ENCODE measurements at regions not wholly inside any gene's neighbourhood (a gene's known extent, or its start where the extent isn't known, plus 50 kb on each side); places are given as distances from the start of the nearest gene placed in this dataset.

- no peak for DNase-seq
Measured at GRCh38 chr17:36761203-36761950, 160.0 kb downstream of the MRM1 start.

- DNase-seq = no peak
Measured at GRCh38 chr17:36765436-36766043, 164.2 kb downstream of the MRM1 start.

- no peak for DNase-seq
Measured at GRCh38 chr17:36768394-36768793, 167.0 kb downstream of the MRM1 start.

- DNase-seq = no peak
Measured at GRCh38 chr17:36773039-36773438, 164.2 kb upstream of the LHX1 start.

- no peak for DNase-seq
Measured at GRCh38 chr17:36777118-36777517, 160.2 kb upstream of the LHX1 start.

GRCh38 chr17:36778448-36778847, 158.8 kb upstream of the LHX1 start:
- no peak for DNase-seq

- no peak for DNase-seq
Measured at GRCh38 chr17:36779550-36779949, 157.7 kb upstream of the LHX1 start.

GRCh38 chr17:36784633-36785032, 152.6 kb upstream of the LHX1 start:
- DNase-seq = no peak

GRCh38 chr17:36786867-36787266, 150.4 kb upstream of the LHX1 start:
- DNase-seq = no peak

- no peak for DNase-seq
Measured at GRCh38 chr17:36791150-36791941, 145.9 kb upstream of the LHX1 start.

GRCh38 chr17:36791942-36792475, 145.3 kb upstream of the LHX1 start:
- DNase-seq = no peak

- DNase-seq = no peak
Measured at GRCh38 chr17:36792849-36793248, 144.4 kb upstream of the LHX1 start.

- DNase-seq = no peak
Measured at GRCh38 chr17:36793976-36794375, 143.3 kb upstream of the LHX1 start.

- DNase-seq = no peak
Measured at GRCh38 chr17:36807496-36808179, 129.6 kb upstream of the LHX1 start.

GRCh38 chr17:36808180-36808661, 129.1 kb upstream of the LHX1 start:
- DNase-seq = no peak

- no peak for DNase-seq
Measured at GRCh38 chr17:36812762-36813161, 124.5 kb upstream of the LHX1 start.

GRCh38 chr17:36813357-36813756, 123.9 kb upstream of the LHX1 start:
- no peak for DNase-seq

- DNase-seq = no peak
Measured at GRCh38 chr17:36813957-36814563, 123.2 kb upstream of the LHX1 start.

GRCh38 chr17:36814958-36815357, 122.3 kb upstream of the LHX1 start:
- no peak for DNase-seq

GRCh38 chr17:36816214-36816906, 120.9 kb upstream of the LHX1 start:
- no peak for DNase-seq

- DNase-seq = no peak
Measured at GRCh38 chr17:36816907-36817288, 120.4 kb upstream of the LHX1 start.
